Heart left ventricle (tissue), 16 donors: ENCODE measurements at regions not wholly inside any gene's neighbourhood (a gene's known extent, or its start where the extent isn't known, plus 50 kb on each side); places are given as distances from the start of the nearest gene placed in this dataset.
A peak's percentile ranks its signal among the peaks of the same experiment; 100 is the strongest.

Experiments used
- ATAC-seq, 4 donors: fragments of 200-7000 bp; cut with Tn5 transposase; one replicate each; pipeline ENCODE4 v1.9.1; 2020 to 2022; ENCODE audit warnings: moderate library complexity in 4 of 4, mild to moderate bottlenecking in 3 of 4, moderate number of reproducible peaks in 1 of 4
- DNase-seq, 5 donors: peaks; one replicate each; pipeline ENCODE4 v3.0.0-alpha.2; 2020
- H3K27ac ChIP-seq, 12 donors: fragments of 200-600 bp; sonication (generic) in 4 of 12; one replicate each; pipeline versions ENCODE4 v1.5.0 to v1.8.0; 2016 to 2022; ENCODE audit warnings: mild to moderate bottlenecking in 2 of 12
- H3K27me3 ChIP-seq, 9 donors: fragments of 200-600 bp; sonication (generic) in 2 of 9; one replicate each; pipeline versions ENCODE4 v1.5.1 to v1.8.0; 2016 to 2022; ENCODE audit warnings: mild to moderate bottlenecking in 3 of 9
- H3K36me3 ChIP-seq, 9 donors: fragments of 200-600 bp; sonication (generic) in 2 of 9; one replicate each; pipeline versions ENCODE4 v1.5.0 to v1.8.0; 2018 to 2022; ENCODE audit warnings: mild to moderate bottlenecking in 2 of 9
- H3K4me1 ChIP-seq, 12 donors: fragments of 200-600 bp; sonication (generic) in 4 of 12; one replicate each; pipeline versions ENCODE4 v1.5.0 to v1.8.0; 2016 to 2022; ENCODE audit warnings: mild to moderate bottlenecking in 3 of 12
- H3K4me3 ChIP-seq, 12 donors: fragments of 200-600 bp; sonication (generic) in 4 of 12; one replicate each; pipeline versions ENCODE4 v1.5.0 to v1.8.0; 2017 to 2022; ENCODE audit warnings: mild to moderate bottlenecking in 9 of 12, moderate library complexity in 4 of 12
- H3K9me3 ChIP-seq, 12 donors: fragments of 200-600 bp; sonication (generic) in 4 of 12; one replicate each; pipeline versions ENCODE4 v1.5.0 to v1.8.0; 2016 to 2022; ENCODE audit warnings: mild to moderate bottlenecking in 1 of 12
- CTCF ChIP-seq, 12 donors: fragments of 200-600 bp; sonication (generic) in 4 of 12; IDR thresholded peaks; one replicate each; pipeline versions ENCODE4 v1.5.0 to v1.8.0; 2018 to 2022; ENCODE audit warnings: antibody characterized with exemption in 12 of 12, mild to moderate bottlenecking in 5 of 12
- POLR2A ChIP-seq, 2 donors: fragments of 450-650 bp; IDR thresholded peaks; one replicate each; pipeline ENCODE4 v1.6.1; 2017; ENCODE audit warnings: antibody characterized with exemption in 2 of 2, mild to moderate bottlenecking in 2 of 2, moderate library complexity in 2 of 2
- WGBS, 4 donors: extraction: QIAGEN DNeasy Blood & Tissue Kit in 2 of 4; methylation state at CpG; one replicate each; pipeline versions ENCODE4 v1.1.5 to v1.1.7; 2013 to 2018; 5-methylcytosine and 5-hydroxymethylcytosine counted together
- intact Hi-C, 10 donors: fragments of 100-400 bp; cut with DNase I; formaldehyde crosslinking; loops; one replicate each; pipeline versions ENCODE4 v1.11.1 to v1.14.2; 2022
- donor health status: ischemic (EF 13 %, LVEDD 7.1; RV severe dilation, severe dysfunction).
- donor health status: healthy with polysubstance abuse.
- donor health status: DM: no; HTN: yes; CAD: no.
- donor health status: DM: no; HTN: no; CAD: no.
- donor health status: ischemic (EF 25% LVEDD 6.9; RV normal size, moderate dysfunction).
- donor health status: ischemic (EF 25% LVEDD 5.7; RV mildly dilated, moderate dysfunction).
- donor health status: healthy.
- donor health status: DM: yes; HTN: yes; CAD: no.
- donor health status: ischemic (EF 35%, LVEDD 5.7; RV mildly dilated, moderate dysfunction).
- donor health status: nonischemic (EF 11% LVEDD 7.7; RV severe dilation, severe dysfunction).
- donor health status: DM: yes; HTN: yes; CAD: no.
- donor health status: PGD.
- donor health status: ischemic (EF 29% LVEDD 5.4; RV normal size, mild dysfunction).
- donor health status: nonischemic (EF 23%, LVEDD 6.1; RV moderate dilation, normal function).

DNA sequence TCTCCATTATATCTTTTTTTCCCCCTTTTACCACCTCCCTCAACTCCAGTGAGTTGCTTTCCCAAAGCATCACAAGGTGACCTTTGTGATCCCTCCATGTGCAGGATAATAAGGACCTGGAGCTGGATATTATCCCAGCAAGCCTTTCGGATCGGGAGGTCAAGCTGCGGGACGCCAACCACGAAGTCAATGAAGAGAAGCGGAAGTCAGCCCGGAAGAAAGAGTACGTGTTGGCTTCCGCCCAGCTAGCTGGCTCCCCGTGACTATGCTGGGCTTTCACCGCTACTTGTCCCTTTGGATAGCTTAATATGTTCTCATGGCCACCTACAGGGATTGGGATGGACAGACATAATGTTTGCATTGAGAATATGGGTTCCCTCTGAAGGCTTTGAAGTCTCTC, 273.7 kb upstream of the UMPS start:
- intact Hi-C loops, result no loop called here
- Histone ChIP-seq H3K9me3 (no peaks in the 10 kb centered on the region), H3K36me3 (peaks cover 0 to 32% (median 4%) of the 10 kb centered on the region in 9 donors), H3K27me3 (no peaks in the 10 kb centered on the region), H3K4me1 (no peaks in the 10 kb centered on the region), H3K27ac (no peak overlapping the region), H3K4me3 (no peak overlapping the region)
- DNase-seq (peak in 3 of 5 donors; percentile 20 to 37 (median 32)), ATAC-seq (peak in 1 of 4 donors; percentile 22)
- WGBS, 4 donors, result 81 to 91% (median 86%) methylated on average over 11 of the region's 11 CpGs
- TF ChIP-seq CTCF (IDR thresholded peaks at IDR 0.05) (no peak), POLR2A (IDR thresholded peaks at IDR 0.05) (no peak)

- no peak for ATAC-seq
- H3K4me1 ChIP-seq, result no peaks in the 10 kb centered on the region
Measured at GRCh38 chr3:124459678-124460077, 270.6 kb upstream of the UMPS start.

GRCh38 chr3:124461126-124461525, 269.1 kb upstream of the UMPS start:
- intact Hi-C loops, result loop anchor here in 1 of 10 donors (10.0 kb wide), 1 partner anchor 366 kb away; no protein-coding TSS in a partner anchor
- no peak overlapping the region for H3K4me3 ChIP-seq
- DNase-seq (no peak), ATAC-seq (no peak)
- H3K27ac ChIP-seq, result no peak overlapping the region
- WGBS, 4 donors, result 81 to 91% (median 82%) methylated on average over 2 of the region's 2 CpGs
- TF ChIP-seq POLR2A (IDR thresholded peaks at IDR 0.05) (no peak), CTCF (IDR thresholded peaks at IDR 0.05) (no peak)
- H3K9me3 ChIP-seq, result no peaks in the 10 kb centered on the region
- H3K36me3 ChIP-seq, result peaks cover 0 to 42% (median 6%) of the 10 kb centered on the region in 9 donors
- H3K4me1 ChIP-seq, result no peaks in the 10 kb centered on the region
- no peaks in the 10 kb centered on the region for H3K27me3 ChIP-seq

More at GRCh38 chr3:124459678-124460077, 270.6 kb upstream of the UMPS start:
- Histone ChIP-seq H3K4me3 (no peak overlapping the region), H3K9me3 (no peaks in the 10 kb centered on the region), H3K36me3 (peaks cover 0 to 45% (median 6%) of the 10 kb centered on the region in 9 donors), H3K27ac (no peak overlapping the region), H3K27me3 (no peaks in the 10 kb centered on the region)
- TF ChIP-seq CTCF (IDR thresholded peaks at IDR 0.05) (no peak), POLR2A (IDR thresholded peaks at IDR 0.05) (no peak)
- intact Hi-C loops, result loop anchor here in 1 of 10 donors (10.0 kb wide), 1 partner anchor 365 kb away; no protein-coding TSS in a partner anchor
- DNase-seq, result no peak
- WGBS, 4 donors, result 87 to 98% (median 95%) methylated on average over 2 of the region's 2 CpGs

- no peaks in the 10 kb centered on the region for H3K9me3 ChIP-seq
- peaks cover 0 to 34% (median 6%) of the 10 kb centered on the region in 9 donors for H3K36me3 ChIP-seq
- H3K4me3 ChIP-seq, result no peak overlapping the region
- no peak overlapping the region for H3K27ac ChIP-seq
- intact Hi-C loops, result loop anchor here in 1 of 10 donors (10.0 kb wide), 1 partner anchor 367 kb away; no protein-coding TSS in a partner anchor
- H3K27me3 ChIP-seq, result no peaks in the 10 kb centered on the region
- no peaks in the 10 kb centered on the region for H3K4me1 ChIP-seq
- DNase-seq (no peak), ATAC-seq (no peak)
- 90 to 92% (median 92%) methylated on average over 4 of the region's 4 CpGs for WGBS, 4 donors
- TF ChIP-seq CTCF (IDR thresholded peaks at IDR 0.05) (no peak), POLR2A (IDR thresholded peaks at IDR 0.05) (no peak)
Measured at GRCh38 chr3:124461838-124462632, 268.2 kb upstream of the UMPS start.
